HepG2 (cell line): ENCODE measurements at regions not wholly inside any gene's neighbourhood (a gene's known extent, or its start where the extent isn't known, plus 50 kb on each side); places are given as distances from the start of the nearest gene placed in this dataset.

ENCODE experiments used
- EHMT2 ChIP-seq: fragments of 200-600 bp; sonication (generic); IDR thresholded peaks from 2 replicates; pipeline ENCODE4 v1.7.0; 2017; ENCODE audit warnings: antibody characterized with exemption, low read depth, low read length, borderline replicate concordance
- ELF3 ChIP-seq: IDR thresholded peaks from 2 replicates; pipeline ENCODE4 v1.6.1; 2016; ENCODE audit warnings: missing genetic modification reagents, missing compliant biosample characterization
- LCORL ChIP-seq, 2 experiments: fragments of 450-650 bp in 1 of 2; sonication (generic) in 1 of 2; formaldehyde crosslinking in 1 of 2; IDR thresholded peaks; 2 replicates each; pipeline versions ENCODE4 v1.5.0 to v1.6.1; 2017 to 2020; ENCODE audit warnings: antibody characterized with exemption in 1 of 2, missing genetic modification reagents in 1 of 2
- MXI1 ChIP-seq: IDR thresholded peaks from 3 replicates; pipeline ENCODE4 v1.6.1; 2012; ENCODE audit warnings: low read depth, low read length, inconsistent platforms, borderline replicate concordance
- SETDB1 ChIP-seq: sonication (generic); formaldehyde crosslinking; IDR thresholded peaks from 2 replicates; pipeline ENCODE4 v1.5.1; 2020; ENCODE audit warnings: missing genetic modification reagents, mild to moderate bottlenecking, borderline replicate concordance
- SP1 ChIP-seq, 2 experiments: fragments of 450-650 bp in 1 of 2; sonication (generic) in 1 of 2; formaldehyde crosslinking in 1 of 2; IDR thresholded peaks; 2 replicates each; pipeline versions ENCODE4 v1.4.0 to v1.6.1; 2016 to 2020; ENCODE audit warnings: missing genetic modification reagents in 1 of 2
- TRIM22 ChIP-seq: fragments of 450-650 bp; IDR thresholded peaks from 2 replicates; pipeline ENCODE4 v1.6.1; 2017
- ZBTB46 ChIP-seq: sonication (generic); formaldehyde crosslinking; IDR thresholded peaks from 2 replicates; pipeline ENCODE4 v1.4.0; 2020; ENCODE audit warnings: mild to moderate bottlenecking, missing genetic modification reagents, borderline replicate concordance
- ZNF776 ChIP-seq: sonication (generic); formaldehyde crosslinking; IDR thresholded peaks from 2 replicates; pipeline ENCODE4 v1.4.0; 2020; ENCODE audit warnings: mild to moderate bottlenecking, missing genetic modification reagents
- ZNF790 ChIP-seq: sonication (generic); formaldehyde crosslinking; IDR thresholded peaks from 2 replicates; pipeline ENCODE4 v1.8.0; 2022; ENCODE audit warnings: missing genetic modification reagents, mild to moderate bottlenecking, borderline replicate concordance
- TF ChIP-seq, protein P1 (sequence below): sonication (generic); formaldehyde crosslinking; IDR thresholded peaks from 2 replicates; pipeline ENCODE4 v1.8.0; 2022; ENCODE audit warnings: low read depth, missing genetic modification reagents
- TF ChIP-seq, protein P2 (sequence below): sonication (generic); formaldehyde crosslinking; IDR thresholded peaks from 2 replicates; pipeline ENCODE4 v1.5.0; 2020; ENCODE audit warnings: missing genetic modification reagents

DNA sequence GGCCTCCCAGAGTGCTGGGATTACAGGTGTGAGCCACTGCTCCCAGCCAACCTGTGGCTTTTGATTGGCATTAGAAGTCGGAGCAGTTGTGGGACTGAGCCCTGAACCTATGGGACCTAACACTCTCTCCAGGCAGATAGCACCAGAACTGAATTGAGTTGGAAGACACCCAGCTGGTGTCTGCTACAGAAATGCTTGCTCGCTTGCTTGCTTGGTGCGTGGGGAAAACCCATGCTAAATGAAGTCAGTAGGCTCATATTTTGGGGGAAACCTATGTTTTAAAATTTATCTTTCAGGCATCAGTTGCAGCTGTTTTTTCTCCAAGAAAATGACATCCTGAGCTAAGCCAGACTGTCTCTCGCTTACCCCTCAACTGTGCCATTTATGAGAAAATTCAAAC, 158.5 kb upstream of the RFC3 start (continued):
- TF ChIP-seq, protein P1, sequence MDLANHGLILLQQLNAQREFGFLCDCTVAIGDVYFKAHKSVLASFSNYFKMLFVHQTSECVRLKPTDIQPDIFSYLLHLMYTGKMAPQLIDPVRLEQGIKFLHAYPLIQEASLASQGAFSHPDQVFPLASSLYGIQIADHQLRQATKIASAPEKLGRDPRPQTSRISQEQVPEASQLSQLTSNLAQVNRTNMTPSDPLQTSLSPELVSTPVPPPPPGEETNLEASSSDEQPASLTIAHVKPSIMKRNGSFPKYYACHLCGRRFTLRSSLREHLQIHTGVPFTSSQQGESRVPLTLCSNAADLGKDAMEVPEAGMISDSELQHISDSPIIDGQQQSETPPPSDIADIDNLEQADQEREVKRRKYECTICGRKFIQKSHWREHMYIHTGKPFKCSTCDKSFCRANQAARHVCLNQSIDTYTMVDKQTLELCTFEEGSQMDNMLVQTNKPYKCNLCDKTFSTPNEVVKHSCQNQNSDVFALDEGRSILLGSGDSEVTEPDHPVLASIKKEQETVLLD = no peak
- TF ChIP-seq ZNF790 (CRISPR knock-in tag) (no peak), SP1 (IDR thresholded peaks at IDR 0.05) (no peak), SP1 (CRISPR knock-in tag; IDR thresholded peaks at IDR 0.05) (no peak), MXI1 (no peak), ELF3 (CRISPR knock-in tag) (no peak), ZNF776 (CRISPR knock-in tag) (no peak), EHMT2 (no peak), SETDB1 (CRISPR knock-in tag) (no peak), LCORL (IDR thresholded peaks at IDR 0.05) (no peak), LCORL (CRISPR knock-in tag; IDR thresholded peaks at IDR 0.05) (no peak), TRIM22 (no peak), ZBTB46 (CRISPR knock-in tag) (no peak)
- TF ChIP-seq, protein P2, sequence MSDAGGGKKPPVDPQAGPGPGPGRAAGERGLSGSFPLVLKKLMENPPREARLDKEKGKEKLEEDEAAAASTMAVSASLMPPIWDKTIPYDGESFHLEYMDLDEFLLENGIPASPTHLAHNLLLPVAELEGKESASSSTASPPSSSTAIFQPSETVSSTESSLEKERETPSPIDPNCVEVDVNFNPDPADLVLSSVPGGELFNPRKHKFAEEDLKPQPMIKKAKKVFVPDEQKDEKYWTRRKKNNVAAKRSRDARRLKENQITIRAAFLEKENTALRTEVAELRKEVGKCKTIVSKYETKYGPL (CRISPR knock-in tag) = no peak
- TF ChIP-seq, all 625 proteins: peak for 0
